ENCODE measurements at regions not wholly inside any gene's neighbourhood (a gene's known extent, or its start where the extent isn't known, plus 50 kb on each side); places are given as distances from the start of the nearest gene placed in this dataset.

- Histone ChIP-seq H3K4me3 (ENCODE audit: insufficient read depth, low read length, poor library complexity, severe bottlenecking) (no peak overlapping the region), H3K36me3 (ENCODE audit: low read length) (no peaks in the 10 kb centered on the region), H2AFZ (ENCODE audit: low read depth, low read length, severe bottlenecking) (no peak overlapping the region), H3K27me3 (ENCODE audit: low read length) (no peaks in the 10 kb centered on the region), H3F3A (ENCODE audit: insufficient read depth) (no peaks in the 10 kb centered on the region), H3K27ac (ENCODE audit: low read depth, low read length) (no peak overlapping the region), H3K79me2 (ENCODE audit: insufficient read depth, low read length) (no peaks in the 10 kb centered on the region), H4K20me1 (ENCODE audit: low read depth, low read length) (no peaks in the 10 kb centered on the region), H3K4me2 (ENCODE audit: low read depth, low read length, poor library complexity, severe bottlenecking) (no peak overlapping the region), H3K9ac (ENCODE audit: low read length) (no peak overlapping the region), H3K9me2 (replicated peaks; ENCODE audit: insufficient read depth, low read length) (no peaks in the 10 kb centered on the region), H3K9me3 (ENCODE audit: insufficient read depth, low read length) (no peaks in the 10 kb centered on the region)
- TF ChIP-seq CTCF (IDR thresholded peaks at IDR 0.05; ENCODE audit: insufficient read depth, low read length, poor library complexity, severe bottlenecking) (no peak), EZH2phosphoT487 (conservative IDR thresholded peaks at IDR 0.05; ENCODE audit: low read length) (no peak)
Observed at GRCh38 chr6:149203509-149203908, 114.0 kb upstream of the TAB2 start.

GRCh38 chr6:149208134-149208601 lies 109.3 kb upstream of the TAB2 start:
- H3K9me3 ChIP-seq (ENCODE audit: insufficient read depth, low read length) = no peaks in the 10 kb centered on the region
- H3K9me2 ChIP-seq (replicated peaks; ENCODE audit: insufficient read depth, low read length) = no peaks in the 10 kb centered on the region
- H3K79me2 ChIP-seq (ENCODE audit: insufficient read depth, low read length) = no peaks in the 10 kb centered on the region
- H3K27ac ChIP-seq (ENCODE audit: low read depth, low read length) = no peak overlapping the region
- H3F3A ChIP-seq (ENCODE audit: insufficient read depth) = no peaks in the 10 kb centered on the region
- no peaks in the 10 kb centered on the region for H4K20me1 ChIP-seq (ENCODE audit: low read depth, low read length)
- no peak overlapping the region for H2AFZ ChIP-seq (ENCODE audit: low read depth, low read length, severe bottlenecking)
- no peak overlapping the region for H3K9ac ChIP-seq (ENCODE audit: low read length)
- no peak overlapping the region for H3K4me3 ChIP-seq (ENCODE audit: insufficient read depth, low read length, poor library complexity, severe bottlenecking)
- H3K36me3 ChIP-seq (ENCODE audit: low read length) = no peaks in the 10 kb centered on the region
- H3K4me2 ChIP-seq (ENCODE audit: low read depth, low read length, poor library complexity, severe bottlenecking) = no peak overlapping the region
- H3K27me3 ChIP-seq (ENCODE audit: low read length) = no peaks in the 10 kb centered on the region
- TF ChIP-seq EZH2phosphoT487 (conservative IDR thresholded peaks at IDR 0.05; ENCODE audit: low read length) = no peak
- TF ChIP-seq CTCF (IDR thresholded peaks at IDR 0.05; ENCODE audit: insufficient read depth, low read length, poor library complexity, severe bottlenecking) = no peak

GRCh38 chr6:149209871-149210775 lies 107.4 kb upstream of the TAB2 start:
- H2AFZ ChIP-seq (ENCODE audit: low read depth, low read length, severe bottlenecking) = peak overlapping the region; percentile 57
- no peaks in the 10 kb centered on the region for H3K79me2 ChIP-seq (ENCODE audit: insufficient read depth, low read length)
- no peak overlapping the region for H3K4me3 ChIP-seq (ENCODE audit: insufficient read depth, low read length, poor library complexity, severe bottlenecking)
- H3K9ac ChIP-seq (ENCODE audit: low read length) = no peak overlapping the region
- H4K20me1 ChIP-seq (ENCODE audit: low read depth, low read length) = no peaks in the 10 kb centered on the region
- no peaks in the 10 kb centered on the region for H3K27me3 ChIP-seq (ENCODE audit: low read length)
- no peak overlapping the region for H3K27ac ChIP-seq (ENCODE audit: low read depth, low read length)
- no peak overlapping the region for H3K4me2 ChIP-seq (ENCODE audit: low read depth, low read length, poor library complexity, severe bottlenecking)
- no peaks in the 10 kb centered on the region for H3K36me3 ChIP-seq (ENCODE audit: low read length)
- H3K9me2 ChIP-seq (replicated peaks; ENCODE audit: insufficient read depth, low read length) = no peaks in the 10 kb centered on the region
- H3F3A ChIP-seq (ENCODE audit: insufficient read depth) = no peaks in the 10 kb centered on the region
- no peak for TF ChIP-seq CTCF (IDR thresholded peaks at IDR 0.05; ENCODE audit: insufficient read depth, low read length, poor library complexity, severe bottlenecking)
- no peak for TF ChIP-seq EZH2phosphoT487 (conservative IDR thresholded peaks at IDR 0.05; ENCODE audit: low read length)
- no peaks in the 10 kb centered on the region for H3K9me3 ChIP-seq (ENCODE audit: insufficient read depth, low read length)

Data from SU-DHL-6 (cell line).